ENCODE measurements at regions not wholly inside any gene's neighbourhood (a gene's known extent, or its start where the extent isn't known, plus 50 kb on each side); places are given as distances from the start of the nearest gene placed in this dataset.

GRCh38 chr3:165669967-165670366, 167.3 kb downstream of the BCHE start:
- TF ChIP-seq STAT5B (CRISPR knock-in tag; IDR thresholded peaks at IDR 0.05) (no peak), KLF10 (CRISPR knock-in tag; IDR thresholded peaks at IDR 0.05) (no peak), MYC (IDR thresholded peaks at IDR 0.05; ENCODE audit: low read depth, low read length) (no peak), MYC (CRISPR knock-in tag; IDR thresholded peaks at IDR 0.05; ENCODE audit: borderline replicate concordance, low read depth) (no peak), KLF13 (tag; IDR thresholded peaks at IDR 0.05; ENCODE audit: borderline replicate concordance, low read depth) (no peak), HNRNPL (IDR thresholded peaks at IDR 0.05; ENCODE audit: low read depth, low read length) (no peak), IRF2 (CRISPR knock-in tag; IDR thresholded peaks at IDR 0.05) (no peak), PHF20 (IDR thresholded peaks at IDR 0.05; ENCODE audit: partially characterized antibody) (no peak), NCOR1 (IDR thresholded peaks at IDR 0.05) (no peak), ZNF217 (CRISPR knock-in tag; IDR thresholded peaks at IDR 0.05) (no peak), NRF1 (conservative IDR thresholded peaks at IDR 0.05 in 1 of 2, IDR thresholded peaks at IDR 0.05 in 1 of 2) (no peak)
- TF ChIP-seq, protein P1, sequence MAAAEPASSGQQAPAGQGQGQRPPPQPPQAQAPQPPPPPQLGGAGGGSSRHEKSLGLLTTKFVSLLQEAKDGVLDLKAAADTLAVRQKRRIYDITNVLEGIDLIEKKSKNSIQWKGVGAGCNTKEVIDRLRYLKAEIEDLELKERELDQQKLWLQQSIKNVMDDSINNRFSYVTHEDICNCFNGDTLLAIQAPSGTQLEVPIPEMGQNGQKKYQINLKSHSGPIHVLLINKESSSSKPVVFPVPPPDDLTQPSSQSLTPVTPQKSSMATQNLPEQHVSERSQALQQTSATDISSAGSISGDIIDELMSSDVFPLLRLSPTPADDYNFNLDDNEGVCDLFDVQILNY (CRISPR knock-in tag; IDR thresholded peaks at IDR 0.05): no peak
- TF ChIP-seq, protein P2, sequence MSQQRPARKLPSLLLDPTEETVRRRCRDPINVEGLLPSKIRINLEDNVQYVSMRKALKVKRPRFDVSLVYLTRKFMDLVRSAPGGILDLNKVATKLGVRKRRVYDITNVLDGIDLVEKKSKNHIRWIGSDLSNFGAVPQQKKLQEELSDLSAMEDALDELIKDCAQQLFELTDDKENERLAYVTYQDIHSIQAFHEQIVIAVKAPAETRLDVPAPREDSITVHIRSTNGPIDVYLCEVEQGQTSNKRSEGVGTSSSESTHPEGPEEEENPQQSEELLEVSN (IDR thresholded peaks at IDR 0.05; ENCODE audit: borderline replicate concordance in 1 of 2, extremely low read depth in 1 of 2, insufficient read depth in 1 of 2, insufficient read length in 1 of 2, low read depth in 1 of 2, low read length in 1 of 2, poor library complexity in 1 of 2, severe bottlenecking in 1 of 2): no peak
